A549 (cell line): ENCODE measurements at regions not wholly inside any gene's neighbourhood (a gene's known extent, or its start where the extent isn't known, plus 50 kb on each side); places are given as distances from the start of the nearest gene placed in this dataset.

Experiments
- ATAC-seq, 2 experiments: fragments of 200-7000 bp in 1 of 2; fragments of >200 bp in 1 of 2; cut with Nextera tagmentation in 1 of 2; cut with Tn5 transposase in 1 of 2; 3 replicates each; pipeline versions ENCODE4 v1.8.0 to v1.9.1; 2018 to 2020; ENCODE audit warnings: mild to moderate bottlenecking in 1 of 2, moderate library complexity in 1 of 2
- CTCF ChIA-PET: fragments of 300-600 bp; sonication (Branson Sonifier 250); formaldehyde crosslinking; extraction: SDS; loops from one replicate; lab custom pipeline; 2021; ENCODE audit warnings: antibody characterized with exemption, inconsistent platforms; lab: Yijun Ruan, JAX
- POLR2A ChIA-PET: fragments of 350-600 bp; formaldehyde crosslinking; extraction: SDS; loops from one replicate; lab custom pipeline; 2021; ENCODE audit warnings: antibody characterized with exemption, inconsistent platforms; lab: Yijun Ruan, JAX
- DNase-seq, 2 experiments: peaks; one replicate each; pipeline versions ENCODE4 v3.0.0 to v3.0.0-alpha.2; 2011 to 2016; ENCODE audit warnings: low read depth in 1 of 2, low spot score in 1 of 2
- FAIRE-seq: peaks from 2 replicates; lab custom pipeline; 2011; peaks lifted over from hg19 to GRCh38; lab: Jason Lieb, UNC
- H3K27ac ChIP-seq, 2 experiments: fragments of >200 bp; sonication (Bioruptor Twin); formaldehyde crosslinking; 3 replicates each; pipeline ENCODE4 v1.5.1; 2016 to 2017
- H3K4me1 ChIP-seq: fragments of >200 bp; sonication (Bioruptor Twin); formaldehyde crosslinking; 3 replicates; pipeline ENCODE4 v1.6.1; 2016
- H3K4me2 ChIP-seq: fragments of >200 bp; sonication (Bioruptor Twin); formaldehyde crosslinking; 3 replicates; pipeline ENCODE4 v1.6.1; 2016
- H3K4me3 ChIP-seq: fragments of >200 bp; sonication (Bioruptor Twin); formaldehyde crosslinking; 3 replicates; pipeline ENCODE4 v1.5.1; 2016
- H3K9me3 ChIP-seq: fragments of >200 bp; sonication (Bioruptor Twin); formaldehyde crosslinking; 3 replicates; pipeline ENCODE4 v1.6.1; 2016
- BHLHE40 ChIP-seq: IDR thresholded peaks from 2 replicates; pipeline ENCODE4 v1.6.1; 2012; ENCODE audit warnings: low read depth, low read length, inconsistent platforms
- CBX2 ChIP-seq: fragments of 200-600 bp; sonication (generic); IDR thresholded peaks from 2 replicates; pipeline ENCODE4 v1.6.1; 2016; ENCODE audit warnings: low read depth, mild to moderate bottlenecking, borderline replicate concordance
- CEBPB ChIP-seq, 2 experiments: fragments of >200 bp in 1 of 2; sonication (Bioruptor Twin) in 1 of 2; formaldehyde crosslinking in 1 of 2; IDR thresholded peaks; 2 replicates each; pipeline ENCODE4 v1.6.1; 2012 to 2016
- CHD2 ChIP-seq: fragments of 150-350 bp; IDR thresholded peaks from 2 replicates; pipeline ENCODE4 v1.6.1; 2014; ENCODE audit warnings: low read length; ENCODE audit not compliant: partially characterized antibody
- CHD4 ChIP-seq: fragments of 200-600 bp; sonication (generic); IDR thresholded peaks from 2 replicates; pipeline ENCODE4 v1.6.1; 2016; ENCODE audit warnings: antibody characterized with exemption, mild to moderate bottlenecking, borderline replicate concordance
- FOXS1 ChIP-seq: fragments of 250-450 bp; sonication (Bioruptor Pico); IDR thresholded peaks from 2 replicates; pipeline ENCODE4 v1.5.0; 2020; ENCODE audit warnings: mild to moderate bottlenecking, moderate library complexity
- HDAC2 ChIP-seq: fragments of 200-600 bp; sonication (generic); IDR thresholded peaks from 2 replicates; pipeline ENCODE4 v1.6.1; 2016
- HEYL ChIP-seq: fragments of 250-450 bp; sonication (Bioruptor Pico); IDR thresholded peaks from 2 replicates; pipeline ENCODE4 v1.8.0; 2021; ENCODE audit warnings: mild to moderate bottlenecking, moderate library complexity
- HOXA7 ChIP-seq: fragments of 250-450 bp; sonication (Bioruptor Pico); IDR thresholded peaks from 2 replicates; pipeline ENCODE4 v1.5.0; 2020; ENCODE audit warnings: mild to moderate bottlenecking, moderate library complexity
- MAZ ChIP-seq: fragments of 150-350 bp; IDR thresholded peaks from 2 replicates; pipeline ENCODE4 v1.6.1; 2014; ENCODE audit warnings: antibody characterized with exemption, low read depth, low read length, borderline replicate concordance
- NFE2L2 ChIP-seq: fragments of 150-350 bp; conservative IDR thresholded peaks from 2 replicates; pipeline ENCODE4 v1.6.1; 2014; ENCODE audit warnings: low read length
- RNF2 ChIP-seq: fragments of 200-600 bp; sonication (generic); IDR thresholded peaks from 2 replicates; pipeline ENCODE4 v1.6.1; 2016; ENCODE audit warnings: low read depth, mild to moderate bottlenecking, antibody characterized with exemption, moderate library complexity, borderline replicate concordance
- SREBF2 ChIP-seq: fragments of 450-650 bp; IDR thresholded peaks from 2 replicates; pipeline ENCODE4 v1.6.1; 2014; ENCODE audit warnings: mild to moderate bottlenecking, moderate library complexity
- ZC3H11A ChIP-seq: fragments of 450-650 bp; IDR thresholded peaks from 2 replicates; pipeline ENCODE4 v1.6.1; 2014; ENCODE audit warnings: antibody characterized with exemption, mild to moderate bottlenecking
- ZSCAN20 ChIP-seq: fragments of 250-450 bp; sonication (Bioruptor Pico); IDR thresholded peaks from 2 replicates; pipeline ENCODE4 v1.8.0; 2022; ENCODE audit warnings: mild to moderate bottlenecking, moderate library complexity
- WGBS: methylation state at CpG from one replicate; pipeline ENCODE4 v1.1.6; 2017; ENCODE audit errors: missing lambda C conversion rate; 5-methylcytosine and 5-hydroxymethylcytosine counted together
- TF ChIP-seq, protein P1 (sequence below): IDR thresholded peaks from 2 replicates; pipeline ENCODE4 v1.6.1; 2012
- TF ChIP-seq, protein P2 (sequence below): fragments of 450-650 bp; IDR thresholded peaks from 2 replicates; pipeline ENCODE4 v1.6.1; 2014; ENCODE audit warnings: antibody characterized with exemption
- TF ChIP-seq, protein P3 (sequence below): fragments of >200 bp; sonication (Bioruptor Twin); formaldehyde crosslinking; IDR thresholded peaks from 2 replicates; pipeline ENCODE4 v1.6.1; 2016
- TF ChIP-seq, protein P4 (sequence below): fragments of 150-350 bp; IDR thresholded peaks from 2 replicates; pipeline ENCODE4 v1.6.1; 2014; ENCODE audit warnings: low read depth, mild to moderate bottlenecking, low read length

DNA sequence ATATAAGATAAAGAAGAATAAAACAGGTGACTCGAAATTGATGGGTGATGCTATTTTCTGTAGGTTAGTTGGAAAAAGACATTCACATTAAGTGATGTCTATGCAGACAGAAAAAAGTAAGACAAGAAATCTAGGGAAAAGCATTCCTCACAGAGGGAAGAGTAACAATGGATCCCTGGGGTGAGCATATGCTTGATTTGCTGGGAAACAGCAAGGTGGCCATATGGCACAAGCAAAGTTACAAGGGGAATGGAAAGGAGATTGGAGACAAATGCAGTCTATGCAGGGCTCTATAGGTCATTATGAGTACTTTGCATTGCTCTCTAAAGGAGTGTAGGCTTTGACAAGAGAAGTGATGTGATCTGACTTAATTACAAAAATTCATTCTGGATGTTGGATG is 90.9 kb upstream of the ZNF804B start:
- Histone ChIP-seq H3K4me3 (no peak overlapping the region), H3K27ac (no peak overlapping the region), H3K4me1 (no peaks in the 10 kb centered on the region), H3K4me2 (no peak overlapping the region), H3K9me3 (no peaks in the 10 kb centered on the region)
- no peak for TF ChIP-seq BHLHE40
- no peak for TF ChIP-seq CHD4
- no peak for TF ChIP-seq CHD2
- TF ChIP-seq, protein P1, sequence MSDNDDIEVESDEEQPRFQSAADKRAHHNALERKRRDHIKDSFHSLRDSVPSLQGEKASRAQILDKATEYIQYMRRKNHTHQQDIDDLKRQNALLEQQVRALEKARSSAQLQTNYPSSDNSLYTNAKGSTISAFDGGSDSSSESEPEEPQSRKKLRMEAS = no peak
- TF ChIP-seq HDAC2 = no peak
- TF ChIP-seq HOXA7 = no peak
- TF ChIP-seq CEBPB (IDR thresholded peaks at IDR 0.05) = no peak
- TF ChIP-seq ZSCAN20 (CRISPR knock-in tag) = no peak
- no peak for TF ChIP-seq MAZ
- no peak for TF ChIP-seq CBX2
- no peak for TF ChIP-seq HEYL (CRISPR knock-in tag)
- no peak for TF ChIP-seq SREBF2
- no peak for TF ChIP-seq NFE2L2
- TF ChIP-seq, protein P2, sequence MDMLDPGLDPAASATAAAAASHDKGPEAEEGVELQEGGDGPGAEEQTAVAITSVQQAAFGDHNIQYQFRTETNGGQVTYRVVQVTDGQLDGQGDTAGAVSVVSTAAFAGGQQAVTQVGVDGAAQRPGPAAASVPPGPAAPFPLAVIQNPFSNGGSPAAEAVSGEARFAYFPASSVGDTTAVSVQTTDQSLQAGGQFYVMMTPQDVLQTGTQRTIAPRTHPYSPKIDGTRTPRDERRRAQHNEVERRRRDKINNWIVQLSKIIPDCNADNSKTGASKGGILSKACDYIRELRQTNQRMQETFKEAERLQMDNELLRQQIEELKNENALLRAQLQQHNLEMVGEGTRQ = no peak
- no peak for TF ChIP-seq FOXS1 (CRISPR knock-in tag)
- WGBS = 0% methylated on average over 1 of the region's 1 CpG
- FAIRE-seq = no peak
- CTCF ChIA-PET = no interaction called here
- POLR2A ChIA-PET = no interaction called here
- no peak for DNase-seq
- ATAC-seq = no peak

DNA sequence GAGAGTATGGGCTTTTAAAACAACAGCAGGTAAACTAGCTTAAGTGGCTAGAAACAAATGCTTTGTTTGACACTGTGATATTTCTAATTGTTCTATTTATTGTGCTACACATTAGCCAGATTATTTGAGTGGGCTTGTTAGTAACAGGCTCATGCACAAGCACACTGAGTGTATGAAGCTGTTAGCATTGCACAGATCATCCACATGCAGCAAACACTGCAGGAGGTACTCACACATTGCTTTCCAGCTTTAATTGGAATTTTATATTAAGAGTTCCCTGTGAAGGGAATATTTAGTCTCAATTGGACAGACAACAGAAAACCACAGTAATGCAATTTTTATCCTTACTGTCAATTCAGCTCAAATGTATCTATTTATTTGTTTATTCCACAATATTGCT is 92.9 kb upstream of the ZNF804B start:
- ATAC-seq (no peak), DNase-seq (no peak), FAIRE-seq (no peak)
- POLR2A ChIA-PET = no interaction called here
- Histone ChIP-seq H3K4me2 (no peak overlapping the region), H3K4me1 (no peaks in the 10 kb centered on the region), H3K4me3 (no peak overlapping the region), H3K9me3 (no peaks in the 10 kb centered on the region), H3K27ac (no peak overlapping the region)
- CTCF ChIA-PET = no interaction called here
- TF ChIP-seq CEBPB (IDR thresholded peaks at IDR 0.05) = no peak
- no peak for TF ChIP-seq RNF2
- TF ChIP-seq, all 56 proteins: peak for 0

DNA sequence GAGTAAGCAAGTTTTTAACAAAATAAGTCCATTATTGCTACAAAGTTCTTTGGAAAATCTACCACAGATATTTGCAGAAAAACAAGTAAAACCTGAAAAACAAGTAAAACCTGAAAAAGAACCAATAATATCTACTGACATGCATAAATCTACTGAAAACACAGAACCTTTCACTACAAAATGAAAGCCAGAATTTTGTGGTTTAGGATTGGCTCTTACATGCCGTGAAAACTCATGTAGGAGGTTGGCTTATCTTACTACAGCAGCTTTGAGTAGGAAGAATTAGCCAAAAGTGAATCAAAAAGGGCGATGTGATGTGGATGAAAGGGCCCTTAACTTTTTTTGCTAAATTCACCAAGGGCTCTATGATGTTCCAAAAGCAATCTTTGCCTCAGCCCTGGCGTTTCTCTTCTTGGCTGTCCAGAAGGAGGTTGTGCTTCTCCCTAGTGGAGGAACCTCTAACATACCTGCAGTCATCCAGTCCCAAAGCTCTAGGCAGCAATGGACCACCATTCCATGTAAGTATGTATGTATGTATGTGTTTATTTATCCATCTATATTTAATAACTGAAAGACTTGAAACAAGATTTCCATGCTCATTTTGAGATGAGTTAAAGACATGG is 93.5 kb upstream of the ZNF804B start:
- no peak overlapping the region for H3K27ac ChIP-seq
- DNase-seq = peak in 1 of 2 experiments; percentile 3
- H3K4me3 ChIP-seq = no peak overlapping the region
- WGBS = 1% methylated on average over 3 of the region's 3 CpGs
- no peaks in the 10 kb centered on the region for H3K9me3 ChIP-seq
- H3K4me1 ChIP-seq = no peaks in the 10 kb centered on the region
- no peak for ATAC-seq
- no peak overlapping the region for H3K4me2 ChIP-seq
- TF ChIP-seq ZC3H11A (no peak), MAZ (no peak)
- TF ChIP-seq, protein P3, sequence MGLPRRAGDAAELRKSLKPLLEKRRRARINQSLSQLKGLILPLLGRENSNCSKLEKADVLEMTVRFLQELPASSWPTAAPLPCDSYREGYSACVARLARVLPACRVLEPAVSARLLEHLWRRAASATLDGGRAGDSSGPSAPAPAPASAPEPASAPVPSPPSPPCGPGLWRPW = no peak
- TF ChIP-seq, protein P4, sequence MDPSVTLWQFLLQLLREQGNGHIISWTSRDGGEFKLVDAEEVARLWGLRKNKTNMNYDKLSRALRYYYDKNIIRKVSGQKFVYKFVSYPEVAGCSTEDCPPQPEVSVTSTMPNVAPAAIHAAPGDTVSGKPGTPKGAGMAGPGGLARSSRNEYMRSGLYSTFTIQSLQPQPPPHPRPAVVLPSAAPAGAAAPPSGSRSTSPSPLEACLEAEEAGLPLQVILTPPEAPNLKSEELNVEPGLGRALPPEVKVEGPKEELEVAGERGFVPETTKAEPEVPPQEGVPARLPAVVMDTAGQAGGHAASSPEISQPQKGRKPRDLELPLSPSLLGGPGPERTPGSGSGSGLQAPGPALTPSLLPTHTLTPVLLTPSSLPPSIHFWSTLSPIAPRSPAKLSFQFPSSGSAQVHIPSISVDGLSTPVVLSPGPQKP = no peak
- no peak for FAIRE-seq
- CTCF ChIA-PET = no interaction called here
- POLR2A ChIA-PET = no interaction called here
